ENCODE measurements at regions not wholly inside any gene's neighbourhood (a gene's known extent, or its start where the extent isn't known, plus 50 kb on each side); places are given as distances from the start of the nearest gene placed in this dataset.
"Not testable (repeated sequence)": the region's sequence is repeated elsewhere in the genome, so short reads cannot be mapped to it uniquely, and the experiment has no call there.

DNA sequence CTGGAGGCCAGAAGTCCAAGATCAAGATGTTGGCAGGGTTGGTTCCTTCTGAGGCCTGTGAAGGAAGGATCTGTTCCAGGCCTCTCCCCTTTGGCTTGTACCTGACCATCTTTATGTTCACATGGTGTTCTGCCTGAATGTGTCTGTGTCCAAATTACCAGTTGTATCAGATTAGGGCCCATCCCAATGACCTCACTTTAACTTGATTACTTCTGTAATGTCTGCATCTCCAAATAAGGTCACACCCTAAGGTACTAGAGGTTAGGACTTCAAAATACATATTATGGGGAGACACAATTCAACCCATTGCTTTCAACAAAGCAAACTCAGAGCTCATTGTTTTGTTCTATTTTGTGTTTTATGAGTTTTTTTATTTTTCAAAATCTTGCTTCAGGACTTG is 75.7 kb downstream of the TNFAIP3 start:
- Histone ChIP-seq H3K79me2 (no peaks in the 10 kb centered on the region), H3K27ac (no peak overlapping the region), H3K36me3 (ENCODE audit: control insufficient read depth, insufficient read depth, low read length) (no peaks in the 10 kb centered on the region), H3K9ac (no peak overlapping the region), H3K4me2 (ENCODE audit: low read length) (no peak overlapping the region), H3K4me3 (ENCODE audit: low read depth, low read length) (no peak overlapping the region), H3K9me3 (ENCODE audit: control insufficient read depth, low read length) (no peaks in the 10 kb centered on the region), H2AFZ (no peak overlapping the region), H3K27me3 (ENCODE audit: control insufficient read depth, insufficient read depth, low read length) (no peaks in the 10 kb centered on the region), H3K4me1 (no peaks in the 10 kb centered on the region)
- TF ChIP-seq, protein P1, sequence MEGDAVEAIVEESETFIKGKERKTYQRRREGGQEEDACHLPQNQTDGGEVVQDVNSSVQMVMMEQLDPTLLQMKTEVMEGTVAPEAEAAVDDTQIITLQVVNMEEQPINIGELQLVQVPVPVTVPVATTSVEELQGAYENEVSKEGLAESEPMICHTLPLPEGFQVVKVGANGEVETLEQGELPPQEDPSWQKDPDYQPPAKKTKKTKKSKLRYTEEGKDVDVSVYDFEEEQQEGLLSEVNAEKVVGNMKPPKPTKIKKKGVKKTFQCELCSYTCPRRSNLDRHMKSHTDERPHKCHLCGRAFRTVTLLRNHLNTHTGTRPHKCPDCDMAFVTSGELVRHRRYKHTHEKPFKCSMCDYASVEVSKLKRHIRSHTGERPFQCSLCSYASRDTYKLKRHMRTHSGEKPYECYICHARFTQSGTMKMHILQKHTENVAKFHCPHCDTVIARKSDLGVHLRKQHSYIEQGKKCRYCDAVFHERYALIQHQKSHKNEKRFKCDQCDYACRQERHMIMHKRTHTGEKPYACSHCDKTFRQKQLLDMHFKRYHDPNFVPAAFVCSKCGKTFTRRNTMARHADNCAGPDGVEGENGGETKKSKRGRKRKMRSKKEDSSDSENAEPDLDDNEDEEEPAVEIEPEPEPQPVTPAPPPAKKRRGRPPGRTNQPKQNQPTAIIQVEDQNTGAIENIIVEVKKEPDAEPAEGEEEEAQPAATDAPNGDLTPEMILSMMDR (IDR thresholded peaks at IDR 0.05) = no peak

DNA sequence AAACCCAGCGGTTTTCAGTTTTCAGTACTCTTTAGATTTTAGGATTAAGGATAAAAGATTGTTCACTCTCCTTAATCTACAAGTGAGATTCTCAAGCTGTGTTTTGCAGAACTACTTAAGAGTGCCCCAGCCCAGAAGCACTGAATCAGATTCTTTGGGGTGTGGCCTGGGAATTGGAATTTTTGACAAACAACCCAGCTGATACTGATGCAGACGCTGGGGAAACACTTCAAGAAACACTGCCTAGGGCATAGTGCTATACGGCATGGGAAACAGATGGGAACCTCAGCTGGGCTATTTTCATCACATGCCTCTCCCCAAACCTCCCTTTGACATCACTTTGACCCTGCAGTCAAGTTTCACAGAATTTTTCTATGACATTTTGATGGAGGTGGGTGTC is 77.3 kb downstream of the TNFAIP3 start:
- not testable (repeated sequence) for H3K4me2 ChIP-seq (ENCODE audit: low read length); H3K9ac ChIP-seq; H3K27ac ChIP-seq; H3K27me3 ChIP-seq (ENCODE audit: control insufficient read depth, insufficient read depth, low read length); H3K36me3 ChIP-seq (ENCODE audit: control insufficient read depth, insufficient read depth, low read length); H3K9me3 ChIP-seq (ENCODE audit: control insufficient read depth, low read length); H3K4me3 ChIP-seq (ENCODE audit: low read depth, low read length); H2AFZ ChIP-seq; H3K4me1 ChIP-seq; H3K79me2 ChIP-seq

DNA sequence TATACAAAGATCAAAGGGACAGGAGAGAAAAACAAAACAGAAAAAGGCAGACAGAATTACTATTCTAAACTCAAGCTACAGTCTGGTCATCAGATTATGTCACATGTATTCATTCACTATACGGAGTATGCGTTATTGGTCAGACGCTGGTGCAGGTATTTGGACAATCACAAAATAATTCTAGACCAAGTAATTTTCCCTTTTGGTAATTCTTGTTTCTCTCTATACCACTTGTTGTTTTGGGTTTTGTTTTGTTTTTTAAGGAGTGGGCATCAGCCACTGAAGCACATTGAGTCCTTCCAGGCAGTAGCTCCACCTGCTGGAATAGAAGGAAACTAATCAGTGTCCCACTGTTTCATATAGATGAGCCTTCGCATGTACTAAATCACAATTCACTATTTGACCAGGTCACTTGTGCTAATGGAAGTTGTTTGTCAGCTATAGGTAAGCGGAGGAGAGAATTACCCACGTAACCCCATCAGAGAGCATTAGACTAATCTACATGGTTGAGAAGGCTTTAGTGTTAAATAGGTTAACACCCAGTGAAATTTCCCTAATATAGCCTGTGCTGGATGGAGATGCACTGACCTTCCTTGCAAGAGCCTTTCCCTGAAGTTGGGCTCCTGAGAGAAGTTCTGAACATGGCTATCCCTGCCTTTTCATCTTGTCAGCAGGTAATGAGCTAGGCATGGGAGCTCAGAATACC is 77.9 kb downstream of the TNFAIP3 start:
- H3K27ac ChIP-seq = no peak overlapping the region
- H3K79me2 ChIP-seq = no peaks in the 10 kb centered on the region
- H3K4me1 ChIP-seq = no peaks in the 10 kb centered on the region
- H3K9me3 ChIP-seq (ENCODE audit: control insufficient read depth, low read length) = no peaks in the 10 kb centered on the region
- no peak overlapping the region for H3K9ac ChIP-seq
- no peaks in the 10 kb centered on the region for H3K27me3 ChIP-seq (ENCODE audit: control insufficient read depth, insufficient read depth, low read length)
- H3K36me3 ChIP-seq (ENCODE audit: control insufficient read depth, insufficient read depth, low read length) = no peaks in the 10 kb centered on the region
- no peak overlapping the region for H2AFZ ChIP-seq
- TF ChIP-seq, protein P1 (IDR thresholded peaks at IDR 0.05) = peak; percentile 60
- H3K4me2 ChIP-seq (ENCODE audit: low read length) = no peak overlapping the region
- H3K4me3 ChIP-seq (ENCODE audit: low read depth, low read length) = no peak overlapping the region

DNA sequence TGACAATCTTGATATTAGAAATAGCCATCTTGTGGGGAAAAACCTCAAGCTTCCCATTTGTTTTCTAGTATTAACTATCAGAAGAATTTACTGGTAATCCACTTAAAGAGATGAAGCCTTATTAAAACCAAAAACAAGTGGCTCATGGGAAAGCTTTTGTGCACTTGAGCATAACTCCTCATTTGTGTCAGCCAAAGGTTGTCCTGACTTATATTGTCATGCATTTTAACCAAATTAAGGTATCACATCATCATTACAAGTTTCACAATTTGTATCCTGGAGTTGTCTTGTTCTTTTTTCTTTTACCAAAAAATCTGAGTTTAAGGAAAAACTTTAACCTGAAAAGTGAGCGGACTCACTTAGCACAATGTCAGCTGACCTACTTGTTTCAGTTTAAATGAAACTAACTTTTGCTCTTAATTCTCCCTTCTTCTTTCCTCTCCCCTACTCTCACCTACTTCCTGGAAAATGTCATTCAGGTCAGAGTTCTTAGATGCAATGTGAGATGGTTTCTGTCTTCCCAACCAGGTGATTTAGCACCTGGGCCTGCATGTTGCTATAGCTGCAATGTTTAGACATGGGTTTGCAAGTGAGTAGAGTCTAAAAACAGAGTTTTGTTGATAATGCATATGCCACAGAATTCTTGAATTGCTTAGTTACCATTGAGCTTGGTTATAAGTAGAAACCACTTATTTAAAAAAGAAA is 82.8 kb downstream of the TNFAIP3 start:
- TF ChIP-seq, protein P1 (IDR thresholded peaks at IDR 0.05) = no peak
- Histone ChIP-seq H3K27me3 (ENCODE audit: control insufficient read depth, insufficient read depth, low read length) (no peaks in the 10 kb centered on the region), H3K9ac (no peak overlapping the region), H3K27ac (no peak overlapping the region), H3K36me3 (ENCODE audit: control insufficient read depth, insufficient read depth, low read length) (no peaks in the 10 kb centered on the region), H3K4me1 (no peaks in the 10 kb centered on the region), H3K9me3 (ENCODE audit: control insufficient read depth, low read length) (no peaks in the 10 kb centered on the region), H3K4me2 (ENCODE audit: low read length) (no peak overlapping the region), H3K4me3 (ENCODE audit: low read depth, low read length) (no peak overlapping the region), H3K79me2 (no peaks in the 10 kb centered on the region), H2AFZ (no peak overlapping the region)

DNA sequence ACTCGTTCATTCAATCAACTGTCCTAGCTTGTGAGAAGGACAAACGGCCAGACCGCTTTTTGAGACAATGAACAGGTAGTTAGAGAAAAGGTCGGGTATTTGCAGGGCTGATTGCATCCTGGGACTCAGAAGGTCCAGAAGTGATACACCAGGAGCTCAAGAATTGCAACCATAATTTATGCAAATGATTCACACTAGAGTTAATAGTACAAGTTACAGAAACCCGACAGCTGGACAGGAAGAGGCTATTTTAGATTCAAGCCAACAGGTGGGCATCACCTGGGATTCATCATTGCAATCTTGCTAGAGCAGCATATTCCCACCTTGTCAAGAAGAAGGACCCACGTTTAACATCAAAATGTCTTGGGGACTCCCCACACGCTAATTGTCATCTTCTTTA is 83.5 kb downstream of the TNFAIP3 start:
- Histone ChIP-seq H2AFZ (no peak overlapping the region), H3K4me2 (ENCODE audit: low read length) (no peak overlapping the region), H3K27me3 (ENCODE audit: control insufficient read depth, insufficient read depth, low read length) (no peaks in the 10 kb centered on the region), H3K4me3 (ENCODE audit: low read depth, low read length) (no peak overlapping the region), H3K4me1 (no peaks in the 10 kb centered on the region), H3K27ac (no peak overlapping the region), H3K36me3 (ENCODE audit: control insufficient read depth, insufficient read depth, low read length) (no peaks in the 10 kb centered on the region), H3K9ac (no peak overlapping the region), H3K79me2 (no peaks in the 10 kb centered on the region), H3K9me3 (ENCODE audit: control insufficient read depth, low read length) (no peaks in the 10 kb centered on the region)
- TF ChIP-seq, protein P1 (IDR thresholded peaks at IDR 0.05) = no peak

Measured in parathyroid adenoma (tissue), 2 donors.